ENCODE measurements at regions not wholly inside any gene's neighbourhood (a gene's known extent, or its start where the extent isn't known, plus 50 kb on each side); places are given as distances from the start of the nearest gene placed in this dataset.

- H3K4me3 Mint-ChIP-seq = no peak overlapping the region
- no peak overlapping the region for H3K27ac Mint-ChIP-seq
- H3K4me3 ChIP-seq (replicated peaks in 1 of 3; ENCODE audit: low read depth in 2 of 3, low read length in 3 of 3) = no peak overlapping the region
- H3K9me3 ChIP-seq (replicated peaks in 1 of 2; ENCODE audit: control insufficient read depth in 1 of 2, insufficient read depth in 1 of 2, low read length in 2 of 2) = no peaks in the 10 kb centered on the region
- H3K27me3 Mint-ChIP-seq (ENCODE audit: low read depth in 3 of 3) = peaks cover 0 to 6% (median 3%) of the 10 kb centered on the region in 3 donors
- H3K79me2 ChIP-seq (ENCODE audit: insufficient read depth, low read length) = no peaks in the 10 kb centered on the region
- no peaks in the 10 kb centered on the region for H3K27me3 ChIP-seq (ENCODE audit: control insufficient read depth in 2 of 2, insufficient read depth in 2 of 2, low read length in 2 of 2)
- no peaks in the 10 kb centered on the region for H3K4me1 Mint-ChIP-seq
- H3K9ac ChIP-seq (ENCODE audit: insufficient read depth, low read length, poor library complexity, severe bottlenecking) = no peak overlapping the region
- H3K27ac ChIP-seq (ENCODE audit: low read depth in 1 of 2, low read length in 2 of 2) = no peak overlapping the region
- H4K20me1 ChIP-seq (ENCODE audit: insufficient read depth, low read length) = no peaks in the 10 kb centered on the region
- no peaks in the 10 kb centered on the region for H3K4me1 ChIP-seq (ENCODE audit: control insufficient read depth in 1 of 2, insufficient read depth in 2 of 2, low read length in 2 of 2)
- no peaks in the 10 kb centered on the region for H3K36me3 ChIP-seq (replicated peaks in 1 of 2; ENCODE audit: control insufficient read depth in 1 of 2, insufficient read depth in 2 of 2, low read length in 2 of 2)
- H3K9me3 Mint-ChIP-seq = peaks cover 2 to 12% (median 4%) of the 10 kb centered on the region in 7 donors
- no peak overlapping the region for H2AFZ ChIP-seq (ENCODE audit: insufficient read depth, low read depth, low read length, poor library complexity, severe bottlenecking)
- TF ChIP-seq, protein P1, sequence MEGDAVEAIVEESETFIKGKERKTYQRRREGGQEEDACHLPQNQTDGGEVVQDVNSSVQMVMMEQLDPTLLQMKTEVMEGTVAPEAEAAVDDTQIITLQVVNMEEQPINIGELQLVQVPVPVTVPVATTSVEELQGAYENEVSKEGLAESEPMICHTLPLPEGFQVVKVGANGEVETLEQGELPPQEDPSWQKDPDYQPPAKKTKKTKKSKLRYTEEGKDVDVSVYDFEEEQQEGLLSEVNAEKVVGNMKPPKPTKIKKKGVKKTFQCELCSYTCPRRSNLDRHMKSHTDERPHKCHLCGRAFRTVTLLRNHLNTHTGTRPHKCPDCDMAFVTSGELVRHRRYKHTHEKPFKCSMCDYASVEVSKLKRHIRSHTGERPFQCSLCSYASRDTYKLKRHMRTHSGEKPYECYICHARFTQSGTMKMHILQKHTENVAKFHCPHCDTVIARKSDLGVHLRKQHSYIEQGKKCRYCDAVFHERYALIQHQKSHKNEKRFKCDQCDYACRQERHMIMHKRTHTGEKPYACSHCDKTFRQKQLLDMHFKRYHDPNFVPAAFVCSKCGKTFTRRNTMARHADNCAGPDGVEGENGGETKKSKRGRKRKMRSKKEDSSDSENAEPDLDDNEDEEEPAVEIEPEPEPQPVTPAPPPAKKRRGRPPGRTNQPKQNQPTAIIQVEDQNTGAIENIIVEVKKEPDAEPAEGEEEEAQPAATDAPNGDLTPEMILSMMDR (IDR thresholded peaks at IDR 0.05) = no peak
- intact Hi-C loops (cut with micrococcal nuclease) = no loop called here
- H3K4me2 ChIP-seq (replicated peaks; ENCODE audit: extremely low read depth, low read length, poor library complexity, severe bottlenecking) = no peak overlapping the region
- no peaks in the 10 kb centered on the region for H3K36me3 Mint-ChIP-seq
- DNase-seq = no peak
These were observed 155.0 kb upstream of the NCAM1 start for GRCh38 chr11:112806256-112806655.

DNA sequence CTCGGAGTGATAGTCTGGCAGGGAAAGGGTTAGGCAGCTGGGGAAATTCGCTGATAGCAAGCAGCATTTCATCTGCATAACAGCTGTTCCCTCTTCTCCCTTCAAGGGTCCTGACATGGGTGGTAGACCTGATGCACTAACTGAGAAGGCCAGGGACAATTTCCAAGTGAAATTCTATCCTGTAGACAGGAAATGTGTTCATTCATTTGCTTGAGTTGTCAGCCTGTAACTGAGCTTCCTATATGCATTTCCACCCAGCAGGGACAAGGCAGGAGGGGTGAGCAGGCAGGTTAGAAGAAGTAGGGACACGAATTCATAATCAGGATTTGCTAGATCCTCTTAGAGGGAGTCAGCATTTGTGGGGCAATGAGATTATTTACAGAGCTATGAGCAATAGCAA lies 154.3 kb upstream of the NCAM1 start:
- TF ChIP-seq, protein P1 (IDR thresholded peaks at IDR 0.05) = no peak
- no peak for DNase-seq
- H4K20me1 ChIP-seq (ENCODE audit: insufficient read depth, low read length) = no peaks in the 10 kb centered on the region
- WGBS (ENCODE audit: insufficient coverage) = 77% methylated on average over 2 of the region's 3 CpGs
- no peak overlapping the region for H3K9ac ChIP-seq (ENCODE audit: insufficient read depth, low read length, poor library complexity, severe bottlenecking)
- H3K36me3 Mint-ChIP-seq = no peaks in the 10 kb centered on the region
- H3K9me3 ChIP-seq (replicated peaks in 1 of 2; ENCODE audit: control insufficient read depth in 1 of 2, insufficient read depth in 1 of 2, low read length in 2 of 2) = no peaks in the 10 kb centered on the region
- no peak overlapping the region for H3K27ac Mint-ChIP-seq
- H3K79me2 ChIP-seq (ENCODE audit: insufficient read depth, low read length) = no peaks in the 10 kb centered on the region
- H3K4me1 ChIP-seq (ENCODE audit: control insufficient read depth in 1 of 2, insufficient read depth in 2 of 2, low read length in 2 of 2) = no peaks in the 10 kb centered on the region
- H3K4me1 Mint-ChIP-seq = no peaks in the 10 kb centered on the region
- H3K9me3 Mint-ChIP-seq = peaks cover 0 to 18% (median 6%) of the 10 kb centered on the region in 7 donors
- H3K27ac ChIP-seq (ENCODE audit: low read depth in 1 of 2, low read length in 2 of 2) = no peak overlapping the region
- H3K36me3 ChIP-seq (replicated peaks in 1 of 2; ENCODE audit: control insufficient read depth in 1 of 2, insufficient read depth in 2 of 2, low read length in 2 of 2) = no peaks in the 10 kb centered on the region
- H3K4me3 ChIP-seq (replicated peaks in 1 of 3; ENCODE audit: low read depth in 2 of 3, low read length in 3 of 3) = no peak overlapping the region
- no peak overlapping the region for H2AFZ ChIP-seq (ENCODE audit: insufficient read depth, low read depth, low read length, poor library complexity, severe bottlenecking)
- H3K27me3 Mint-ChIP-seq (ENCODE audit: low read depth in 3 of 3) = peaks cover 0 to 7% (median 3%) of the 10 kb centered on the region in 3 donors
- intact Hi-C loops (cut with micrococcal nuclease) = no loop called here
- H3K27me3 ChIP-seq (ENCODE audit: control insufficient read depth in 2 of 2, insufficient read depth in 2 of 2, low read length in 2 of 2) = no peaks in the 10 kb centered on the region
- H3K4me3 Mint-ChIP-seq = no peak overlapping the region
- no peak overlapping the region for H3K4me2 ChIP-seq (replicated peaks; ENCODE audit: extremely low read depth, low read length, poor library complexity, severe bottlenecking)
